ENCODE measurements at regions not wholly inside any gene's neighbourhood (a gene's known extent, or its start where the extent isn't known, plus 50 kb on each side); places are given as distances from the start of the nearest gene placed in this dataset.

GRCh38 chr12:124507188-124508109 lies 60.0 kb downstream of the NCOR2 start:
- Mint-ChIP-seq H3K27ac (no peak overlapping the region), H3K36me3 (ENCODE audit: low read depth) (no peaks in the 10 kb centered on the region), H3K4me1 (ENCODE audit: low read depth) (peaks cover 4% of the 10 kb centered on the region), H3K27me3 (ENCODE audit: low read depth) (no peaks in the 10 kb centered on the region), H3K9me3 (no peaks in the 10 kb centered on the region), H3K4me3 (no peak overlapping the region)

- no peaks in the 10 kb centered on the region for H3K36me3 Mint-ChIP-seq (ENCODE audit: low read depth)
- no peak overlapping the region for H3K4me3 Mint-ChIP-seq
- no peaks in the 10 kb centered on the region for H3K27me3 Mint-ChIP-seq (ENCODE audit: low read depth)
- H3K9me3 Mint-ChIP-seq = no peaks in the 10 kb centered on the region
- H3K4me1 Mint-ChIP-seq (ENCODE audit: low read depth) = peaks cover 4% of the 10 kb centered on the region
- no peak overlapping the region for H3K27ac Mint-ChIP-seq
Observed at GRCh38 chr12:124506832-124507153, 60.6 kb downstream of the NCOR2 start.

- Mint-ChIP-seq H3K4me3 (no peak overlapping the region), H3K27ac (no peak overlapping the region), H3K9me3 (no peaks in the 10 kb centered on the region), H3K4me1 (ENCODE audit: low read depth) (peaks cover 6% of the 10 kb centered on the region), H3K27me3 (ENCODE audit: low read depth) (no peaks in the 10 kb centered on the region), H3K36me3 (ENCODE audit: low read depth) (no peaks in the 10 kb centered on the region)
Observed at GRCh38 chr12:124506145-124506831, 61.1 kb downstream of the NCOR2 start.

- Mint-ChIP-seq H3K27ac (no peak overlapping the region), H3K4me1 (ENCODE audit: low read depth) (peaks cover 6% of the 10 kb centered on the region), H3K4me3 (no peak overlapping the region), H3K27me3 (ENCODE audit: low read depth) (no peaks in the 10 kb centered on the region), H3K36me3 (ENCODE audit: low read depth) (no peaks in the 10 kb centered on the region), H3K9me3 (no peaks in the 10 kb centered on the region)
Observed at GRCh38 chr12:124505001-124505818, 62.2 kb downstream of the NCOR2 start.

- H3K27ac Mint-ChIP-seq = no peak overlapping the region
Observed at GRCh38 chr12:124504273-124505000, 63.0 kb downstream of the NCOR2 start.

GRCh38 chr12:124503305-124503704 lies 64.1 kb downstream of the NCOR2 start:
- H3K9me3 Mint-ChIP-seq = no peaks in the 10 kb centered on the region
- peaks cover 8% of the 10 kb centered on the region for H3K4me1 Mint-ChIP-seq (ENCODE audit: low read depth)
- H3K27me3 Mint-ChIP-seq (ENCODE audit: low read depth) = no peaks in the 10 kb centered on the region
- no peak overlapping the region for H3K4me3 Mint-ChIP-seq
- H3K36me3 Mint-ChIP-seq (ENCODE audit: low read depth) = no peaks in the 10 kb centered on the region
- H3K27ac Mint-ChIP-seq = no peak overlapping the region

More at GRCh38 chr12:124504273-124505000, 63.0 kb downstream of the NCOR2 start:
- Mint-ChIP-seq H3K4me1 (ENCODE audit: low read depth) (peaks cover 6% of the 10 kb centered on the region), H3K27me3 (ENCODE audit: low read depth) (no peaks in the 10 kb centered on the region), H3K9me3 (no peaks in the 10 kb centered on the region), H3K36me3 (ENCODE audit: low read depth) (no peaks in the 10 kb centered on the region), H3K4me3 (no peak overlapping the region)

- no peak overlapping the region for H3K27ac Mint-ChIP-seq
- H3K4me3 Mint-ChIP-seq = no peak overlapping the region
- H3K36me3 Mint-ChIP-seq (ENCODE audit: low read depth) = no peaks in the 10 kb centered on the region
- no peaks in the 10 kb centered on the region for H3K9me3 Mint-ChIP-seq
- H3K4me1 Mint-ChIP-seq (ENCODE audit: low read depth) = peaks cover 8% of the 10 kb centered on the region
- H3K27me3 Mint-ChIP-seq (ENCODE audit: low read depth) = no peaks in the 10 kb centered on the region
Observed at GRCh38 chr12:124502379-124502778, 65.0 kb downstream of the NCOR2 start.

GRCh38 chr12:124501827-124502226 lies 65.6 kb downstream of the NCOR2 start:
- no peak overlapping the region for H3K27ac Mint-ChIP-seq
- H3K4me1 Mint-ChIP-seq (ENCODE audit: low read depth) = peaks cover 5% of the 10 kb centered on the region
- H3K4me3 Mint-ChIP-seq = no peak overlapping the region

GRCh38 chr12:124501112-124501561 lies 66.3 kb downstream of the NCOR2 start:
- no peaks in the 10 kb centered on the region for H3K27me3 Mint-ChIP-seq (ENCODE audit: low read depth)
- peaks cover 3% of the 10 kb centered on the region for H3K4me1 Mint-ChIP-seq (ENCODE audit: low read depth)
- H3K36me3 Mint-ChIP-seq (ENCODE audit: low read depth) = no peaks in the 10 kb centered on the region
- H3K9me3 Mint-ChIP-seq = no peaks in the 10 kb centered on the region
- no peak overlapping the region for H3K4me3 Mint-ChIP-seq
- no peak overlapping the region for H3K27ac Mint-ChIP-seq

More at GRCh38 chr12:124501827-124502226, 65.6 kb downstream of the NCOR2 start:
- Mint-ChIP-seq H3K36me3 (ENCODE audit: low read depth) (no peaks in the 10 kb centered on the region), H3K27me3 (ENCODE audit: low read depth) (no peaks in the 10 kb centered on the region), H3K9me3 (no peaks in the 10 kb centered on the region)

GRCh38 chr12:124499898-124500244 lies 67.5 kb downstream of the NCOR2 start:
- H3K27me3 Mint-ChIP-seq (ENCODE audit: low read depth) = no peaks in the 10 kb centered on the region
- peaks cover 7% of the 10 kb centered on the region for H3K4me1 Mint-ChIP-seq (ENCODE audit: low read depth)
- no peaks in the 10 kb centered on the region for H3K9me3 Mint-ChIP-seq
- H3K36me3 Mint-ChIP-seq (ENCODE audit: low read depth) = no peaks in the 10 kb centered on the region
- H3K27ac Mint-ChIP-seq = no peak overlapping the region
- H3K4me3 Mint-ChIP-seq = no peak overlapping the region

GRCh38 chr12:124499190-124499753 lies 68.1 kb downstream of the NCOR2 start:
- no peaks in the 10 kb centered on the region for H3K36me3 Mint-ChIP-seq (ENCODE audit: low read depth)
- H3K4me1 Mint-ChIP-seq (ENCODE audit: low read depth) = peaks cover 7% of the 10 kb centered on the region
- H3K27ac Mint-ChIP-seq = no peak overlapping the region
- H3K27me3 Mint-ChIP-seq (ENCODE audit: low read depth) = no peaks in the 10 kb centered on the region
- no peak overlapping the region for H3K4me3 Mint-ChIP-seq
- no peaks in the 10 kb centered on the region for H3K9me3 Mint-ChIP-seq

GRCh38 chr12:124498275-124499189 lies 68.9 kb downstream of the NCOR2 start:
- Mint-ChIP-seq H3K27me3 (ENCODE audit: low read depth) (no peaks in the 10 kb centered on the region), H3K27ac (no peak overlapping the region), H3K4me1 (ENCODE audit: low read depth) (peaks cover 10% of the 10 kb centered on the region), H3K9me3 (no peaks in the 10 kb centered on the region), H3K4me3 (no peak overlapping the region), H3K36me3 (ENCODE audit: low read depth) (peaks cover 3% of the 10 kb centered on the region)

GRCh38 chr12:124497658-124498057 lies 69.8 kb downstream of the NCOR2 start:
- Mint-ChIP-seq H3K27ac (no peak overlapping the region), H3K27me3 (ENCODE audit: low read depth) (no peaks in the 10 kb centered on the region), H3K4me3 (no peak overlapping the region), H3K9me3 (no peaks in the 10 kb centered on the region), H3K36me3 (ENCODE audit: low read depth) (peaks cover 3% of the 10 kb centered on the region), H3K4me1 (ENCODE audit: low read depth) (peaks cover 10% of the 10 kb centered on the region)
